Left lung (tissue), 4 donors: ENCODE measurements at regions not wholly inside any gene's neighbourhood (a gene's known extent, or its start where the extent isn't known, plus 50 kb on each side); places are given as distances from the start of the nearest gene placed in this dataset.
"Not testable (repeated sequence)": the region's sequence is repeated elsewhere in the genome, so short reads cannot be mapped to it uniquely, and the experiment has no call there.

Experiments
- ATAC-seq: fragments of 200-7000 bp; cut with Tn5 transposase; one replicate; pipeline ENCODE4 v1.9.1; 2020; ENCODE audit warnings: moderate library complexity
- DNase-seq, 4 donors: peaks; one replicate each; pipeline ENCODE4 v3.0.0-alpha.2; 2013 to 2020
- H3K27ac ChIP-seq, 2 donors: fragments of 200-600 bp; sonication (generic) in 1 of 2; one replicate each; pipeline versions ENCODE4 v1.5.0 to v1.8.0; 2020 to 2021
- H3K27me3 ChIP-seq, 2 donors: fragments of 200-600 bp; sonication (generic) in 1 of 2; one replicate each; pipeline versions ENCODE4 v1.5.0 to v1.8.0; 2020 to 2021
- H3K36me3 ChIP-seq, 2 donors: fragments of 200-600 bp; sonication (generic) in 1 of 2; one replicate each; pipeline versions ENCODE4 v1.5.0 to v1.8.0; 2020 to 2021
- H3K4me1 ChIP-seq, 2 donors: fragments of 200-600 bp; one replicate each; pipeline ENCODE4 v1.8.0; 2021
- H3K4me3 ChIP-seq, 2 donors: fragments of 200-600 bp; sonication (generic) in 1 of 2; one replicate each; pipeline versions ENCODE4 v1.5.0 to v1.8.0; 2020 to 2021; ENCODE audit warnings: mild to moderate bottlenecking in 1 of 2
- H3K9me3 ChIP-seq, 2 donors: fragments of 200-600 bp; sonication (generic) in 1 of 2; one replicate each; pipeline versions ENCODE4 v1.5.0 to v1.8.0; 2020 to 2021
- intact Hi-C, 2 donors: fragments of 100-400 bp; cut with DNase I; formaldehyde crosslinking; loops; one replicate each; pipeline versions ENCODE4 v1.11.2 to v1.14.2; 2022
- TF ChIP-seq, protein P1 (sequence below), 2 donors: fragments of 200-600 bp; sonication (generic) in 1 of 2; IDR thresholded peaks; one replicate each; pipeline versions ENCODE4 v1.5.0 to v1.8.0; 2021; ENCODE audit warnings: antibody characterized with exemption in 2 of 2
- donor health status: DM: no; HTN: yes; CAD: no.
- donor health status: DM: no; HTN: no; CAD: no.

DNA sequence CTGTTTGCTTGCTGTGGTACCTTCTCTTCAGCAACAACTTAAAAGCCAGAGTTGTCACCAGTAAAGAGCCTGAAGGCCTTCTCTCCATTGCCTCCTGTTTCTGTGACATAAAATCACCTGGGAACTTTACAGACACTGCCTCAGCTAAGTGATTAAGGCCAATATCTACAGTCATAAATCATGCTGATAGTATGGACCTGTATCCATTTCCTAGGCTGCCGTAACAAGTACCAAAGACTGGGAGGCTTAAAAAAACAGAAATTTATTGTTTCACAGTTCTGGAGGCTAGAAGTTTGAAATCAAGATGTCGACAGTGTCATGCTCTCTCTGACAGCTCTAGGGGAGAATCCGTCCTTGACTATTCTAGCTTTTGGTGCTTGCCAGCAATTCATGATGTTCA, 108.4 kb upstream of the UNC5B start:
- Histone ChIP-seq H3K9me3 (peaks cover 0 to 13% of the 10 kb centered on the region in 2 donors), H3K4me3 (no peak overlapping the region), H3K27me3 (no peaks in the 10 kb centered on the region), H3K27ac (no peak overlapping the region), H3K36me3 (no peaks in the 10 kb centered on the region), H3K4me1 (no peaks in the 10 kb centered on the region)
- intact Hi-C loops, result no loop called here
- ATAC-seq, result no peak
- DNase-seq, result no peak
- TF ChIP-seq, protein P1, sequence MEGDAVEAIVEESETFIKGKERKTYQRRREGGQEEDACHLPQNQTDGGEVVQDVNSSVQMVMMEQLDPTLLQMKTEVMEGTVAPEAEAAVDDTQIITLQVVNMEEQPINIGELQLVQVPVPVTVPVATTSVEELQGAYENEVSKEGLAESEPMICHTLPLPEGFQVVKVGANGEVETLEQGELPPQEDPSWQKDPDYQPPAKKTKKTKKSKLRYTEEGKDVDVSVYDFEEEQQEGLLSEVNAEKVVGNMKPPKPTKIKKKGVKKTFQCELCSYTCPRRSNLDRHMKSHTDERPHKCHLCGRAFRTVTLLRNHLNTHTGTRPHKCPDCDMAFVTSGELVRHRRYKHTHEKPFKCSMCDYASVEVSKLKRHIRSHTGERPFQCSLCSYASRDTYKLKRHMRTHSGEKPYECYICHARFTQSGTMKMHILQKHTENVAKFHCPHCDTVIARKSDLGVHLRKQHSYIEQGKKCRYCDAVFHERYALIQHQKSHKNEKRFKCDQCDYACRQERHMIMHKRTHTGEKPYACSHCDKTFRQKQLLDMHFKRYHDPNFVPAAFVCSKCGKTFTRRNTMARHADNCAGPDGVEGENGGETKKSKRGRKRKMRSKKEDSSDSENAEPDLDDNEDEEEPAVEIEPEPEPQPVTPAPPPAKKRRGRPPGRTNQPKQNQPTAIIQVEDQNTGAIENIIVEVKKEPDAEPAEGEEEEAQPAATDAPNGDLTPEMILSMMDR (IDR thresholded peaks at IDR 0.05), result no peak

DNA sequence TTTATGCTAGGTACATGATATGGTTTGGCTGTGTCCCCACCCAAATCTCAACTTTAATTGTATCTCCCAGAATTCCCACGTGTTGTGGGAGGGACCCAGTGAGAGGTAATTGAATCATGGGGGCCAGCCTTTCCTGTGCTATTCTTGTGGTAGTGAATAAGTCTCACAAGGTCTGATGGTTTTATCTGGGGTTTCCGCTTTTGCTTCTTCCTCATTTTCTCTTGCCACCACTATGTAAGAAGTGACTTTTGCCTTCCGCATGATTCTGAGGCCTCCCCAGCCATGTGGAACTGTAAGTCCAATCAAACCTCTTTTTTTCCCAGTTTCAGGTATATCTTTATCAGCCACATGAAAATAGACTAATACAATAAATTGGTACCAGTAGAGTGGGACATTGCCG, 106.2 kb upstream of the UNC5B start:
- H3K4me1 ChIP-seq, H3K27me3 ChIP-seq, ATAC-seq, intact Hi-C loops, DNase-seq, H3K4me3 ChIP-seq, H3K36me3 ChIP-seq: not testable (repeated sequence)
- Histone ChIP-seq H3K27ac (peak overlapping the region in 1 of 2 donors; percentile 60), H3K9me3 (peaks cover 0 to 13% of the 10 kb centered on the region in 2 donors)

DNA sequence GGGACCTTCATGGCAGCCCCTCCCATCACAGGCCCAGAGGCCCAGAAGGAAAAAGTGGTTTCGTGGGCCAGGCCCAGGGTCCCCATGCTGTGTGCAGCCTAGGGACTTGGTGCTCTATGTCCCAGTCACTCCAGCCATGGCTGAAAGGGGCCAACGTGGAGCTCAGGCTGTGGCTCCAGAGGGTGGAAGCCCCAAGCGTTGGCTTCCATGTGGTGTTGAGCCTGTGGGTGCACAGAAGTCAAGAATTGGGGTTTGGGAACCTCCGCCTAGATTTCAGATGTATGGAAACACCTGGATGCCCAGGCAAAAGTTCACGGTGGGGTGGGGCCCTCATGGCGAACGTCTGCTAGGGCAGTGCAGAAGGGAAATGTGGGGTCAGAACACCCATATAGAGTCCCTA, 105.3 kb upstream of the UNC5B start:
- H3K4me3 ChIP-seq, H3K27me3 ChIP-seq, intact Hi-C loops, H3K4me1 ChIP-seq, ATAC-seq, DNase-seq, H3K36me3 ChIP-seq: not testable (repeated sequence)
- peaks cover 0 to 19% of the 10 kb centered on the region in 2 donors for H3K9me3 ChIP-seq
- peak overlapping the region in 1 of 2 donors; percentile 61 for H3K27ac ChIP-seq

DNA sequence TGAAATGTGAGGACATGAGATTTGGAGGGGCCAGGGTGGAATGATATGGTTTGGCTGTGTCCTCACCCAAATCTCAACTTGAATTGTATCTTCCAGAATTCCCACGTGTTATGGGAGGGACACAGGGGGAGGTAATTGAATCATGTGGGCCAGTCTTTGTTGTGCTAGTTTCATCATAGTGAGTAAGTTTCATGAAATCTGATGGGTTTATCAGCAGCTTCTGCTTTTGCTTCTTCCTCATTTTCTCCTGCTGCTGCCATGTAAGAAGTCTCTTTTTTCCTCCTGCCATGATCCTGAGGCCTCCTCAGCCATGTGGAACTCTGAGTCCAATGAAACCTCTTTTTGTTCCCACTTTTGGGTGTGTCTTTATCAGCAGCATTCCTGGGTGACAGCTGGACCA, 104.3 kb upstream of the UNC5B start:
- H3K4me1 ChIP-seq, H3K36me3 ChIP-seq, ATAC-seq, intact Hi-C loops, H3K4me3 ChIP-seq, H3K27me3 ChIP-seq, DNase-seq: not testable (repeated sequence)
- Histone ChIP-seq H3K27ac (peak overlapping the region in 1 of 2 donors; percentile 61), H3K9me3 (peaks cover 0 to 19% of the 10 kb centered on the region in 2 donors)

DNA sequence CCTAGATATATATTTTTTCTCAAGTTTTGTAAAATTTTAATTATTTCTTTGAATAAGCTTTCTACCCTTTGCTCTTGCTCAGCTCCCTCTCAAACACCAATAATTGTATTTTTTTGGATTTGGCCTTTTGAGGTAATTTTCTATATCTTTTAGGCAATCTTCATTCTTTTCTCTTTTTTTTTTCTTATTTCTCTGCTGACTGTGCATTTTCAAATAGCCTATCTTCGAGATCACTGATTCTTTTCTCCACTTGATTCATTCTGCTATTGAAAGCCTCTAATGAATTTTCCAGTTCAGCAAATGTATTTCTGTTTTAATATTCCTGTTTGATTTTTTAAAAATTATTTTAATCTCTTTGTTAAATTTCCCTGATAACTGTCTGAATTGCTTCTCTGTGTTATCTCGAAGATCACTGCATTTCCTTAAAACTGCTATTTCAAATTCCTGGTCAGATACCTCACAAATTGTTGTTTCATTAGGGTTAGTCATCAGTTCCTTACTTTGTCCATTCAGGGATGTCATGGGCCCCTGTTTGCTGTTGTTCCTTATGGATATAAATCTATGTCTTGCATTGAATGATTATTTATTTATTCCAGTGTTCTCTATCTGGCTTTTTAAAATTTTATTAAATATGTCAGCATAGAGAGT, 100.1 kb upstream of the UNC5B start:
- Histone ChIP-seq H3K27me3 (peaks cover 0 to 6% of the 10 kb centered on the region in 2 donors), H3K27ac (no peak overlapping the region), H3K9me3 (peaks cover 0 to 35% of the 10 kb centered on the region in 2 donors), H3K36me3 (no peaks in the 10 kb centered on the region), H3K4me1 (no peaks in the 10 kb centered on the region), H3K4me3 (no peak overlapping the region)
- intact Hi-C loops, result no loop called here
- TF ChIP-seq, protein P1 (IDR thresholded peaks at IDR 0.05), result no peak
- DNase-seq (no peak), ATAC-seq (no peak)

DNA sequence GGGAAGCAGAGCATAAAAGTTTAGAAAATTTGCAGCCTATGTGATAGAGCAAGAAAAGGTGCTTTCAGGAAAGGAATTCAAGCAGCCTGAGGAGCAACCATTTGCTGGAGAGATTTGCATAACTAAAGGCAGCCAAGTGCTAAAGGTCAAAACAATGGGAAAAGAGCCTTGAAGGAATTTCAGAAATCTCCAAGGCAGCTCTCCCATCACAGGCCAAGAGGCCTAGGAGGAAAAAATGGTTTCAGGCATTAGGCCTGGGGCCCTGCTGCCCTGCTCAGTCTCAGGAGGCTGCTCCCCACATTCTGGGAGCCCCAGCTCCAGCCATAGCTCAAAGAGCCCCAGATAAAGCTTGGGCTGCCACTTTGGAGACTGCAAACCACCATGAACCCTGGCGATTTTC, 95.9 kb upstream of the UNC5B start:
- TF ChIP-seq, protein P1 (IDR thresholded peaks at IDR 0.05), result no peak

DNA sequence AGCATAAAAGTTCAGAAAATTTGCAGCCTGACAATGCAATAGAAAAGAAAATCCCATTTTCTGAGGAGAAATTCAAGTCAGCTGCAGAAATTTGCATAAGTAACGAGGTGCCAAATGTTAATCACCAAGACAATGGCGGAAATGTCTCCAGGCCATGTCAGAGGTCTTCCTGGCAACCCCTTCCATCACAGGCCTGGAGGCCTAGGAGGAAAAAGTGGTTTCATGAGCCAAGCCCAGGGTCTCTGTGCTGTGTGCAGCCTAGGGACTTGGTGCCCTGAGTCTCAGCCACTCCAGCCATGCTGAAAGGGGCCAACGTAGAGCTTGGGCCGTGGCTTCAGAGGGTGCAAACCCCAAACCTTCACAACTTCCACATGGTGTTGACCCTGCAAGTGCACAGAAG, 94.8 kb upstream of the UNC5B start:
- H3K4me3 ChIP-seq, H3K4me1 ChIP-seq, H3K27me3 ChIP-seq, H3K27ac ChIP-seq, H3K36me3 ChIP-seq, DNase-seq, intact Hi-C loops, ATAC-seq: not testable (repeated sequence)
- peaks cover 0 to 53% of the 10 kb centered on the region in 2 donors for H3K9me3 ChIP-seq

More for the DNA sequence above, 95.9 kb upstream of the UNC5B start:
- H3K27me3 ChIP-seq, result peaks cover 0 to 6% of the 10 kb centered on the region in 2 donors
- H3K4me1 ChIP-seq, result no peaks in the 10 kb centered on the region
- intact Hi-C loops, result no loop called here
- no peak overlapping the region for H3K4me3 ChIP-seq
- no peaks in the 10 kb centered on the region for H3K36me3 ChIP-seq
- DNase-seq, result no peak
- ATAC-seq, result no peak
- no peak overlapping the region for H3K27ac ChIP-seq
- H3K9me3 ChIP-seq, result peaks cover 0 to 57% of the 10 kb centered on the region in 2 donors
